Mesendoderm (in vitro differentiated cells): ENCODE measurements at regions not wholly inside any gene's neighbourhood (a gene's known extent, or its start where the extent isn't known, plus 50 kb on each side); places are given as distances from the start of the nearest gene placed in this dataset.
"Not testable (repeated sequence)": the region's sequence is repeated elsewhere in the genome, so short reads cannot be mapped to it uniquely, and the experiment has no call there.

Experiments
- DNase-seq: peaks from one replicate; pipeline ENCODE4 v3.0.0; 2013
- H2AK5ac ChIP-seq: 2 replicates; pipeline ENCODE4 v1.6.1; 2013; ENCODE audit warnings: low read length, inconsistent platforms
- H2BK120ac ChIP-seq: 2 replicates; pipeline ENCODE4 v1.6.1; 2013; ENCODE audit warnings: low read depth, mild to moderate bottlenecking, low read length, moderate library complexity, mixed read lengths
- H2BK15ac ChIP-seq: replicated peaks from 2 replicates; pipeline ENCODE4 v1.6.1; 2013; ENCODE audit warnings: low read depth, mild to moderate bottlenecking, moderate library complexity
- H2BK5ac ChIP-seq: 2 replicates; pipeline ENCODE4 v1.6.1; 2013; ENCODE audit warnings: low read length, inconsistent platforms
- H3K18ac ChIP-seq: 2 replicates; pipeline ENCODE4 v1.6.1; 2013; ENCODE audit warnings: mild to moderate bottlenecking, low read length, mixed read lengths
- H3K23ac ChIP-seq: one replicate; pipeline ENCODE4 v1.6.1; 2013; ENCODE audit warnings: low read length
- H3K27ac ChIP-seq: 2 replicates; pipeline ENCODE4 v1.5.1; 2013; ENCODE audit warnings: low read depth, mild to moderate bottlenecking, inconsistent platforms, low read length, moderate library complexity
- H3K27me3 ChIP-seq: 2 replicates; pipeline ENCODE4 v1.6.1; 2013; ENCODE audit warnings: low read length, control low read depth, mild to moderate bottlenecking, inconsistent platforms; ENCODE audit not compliant: insufficient read depth, poor library complexity
- H3K36me3 ChIP-seq: 2 replicates; pipeline ENCODE4 v1.6.1; 2013; ENCODE audit warnings: low read length, inconsistent platforms; ENCODE audit not compliant: control insufficient read depth, insufficient read depth
- H3K4ac ChIP-seq: one replicate; pipeline ENCODE4 v1.6.1; 2013; ENCODE audit warnings: low read depth, mild to moderate bottlenecking, low read length, moderate library complexity
- H3K4me1 ChIP-seq: 2 replicates; pipeline ENCODE4 v1.6.1; 2013; ENCODE audit warnings: low read depth, low read length, inconsistent platforms; ENCODE audit not compliant: control insufficient read depth
- H3K4me2 ChIP-seq: 2 replicates; pipeline ENCODE4 v1.6.1; 2013; ENCODE audit warnings: low read length
- H3K4me3 ChIP-seq: 2 replicates; pipeline ENCODE4 v1.5.1; 2013; ENCODE audit warnings: mild to moderate bottlenecking, low read length
- H3K56ac ChIP-seq: one replicate; pipeline ENCODE4 v1.6.1; 2013; ENCODE audit warnings: low read length
- H3K79me1 ChIP-seq: 2 replicates; pipeline ENCODE4 v1.6.1; 2013; ENCODE audit warnings: low read length, inconsistent platforms
- H3K79me2 ChIP-seq: 2 replicates; pipeline ENCODE4 v1.6.1; 2013; ENCODE audit warnings: mild to moderate bottlenecking, low read length; ENCODE audit not compliant: control insufficient read depth, insufficient read depth
- H3K9ac ChIP-seq: 2 replicates; pipeline ENCODE4 v1.6.1; 2013; ENCODE audit warnings: low read length, inconsistent platforms
- H4K5ac ChIP-seq: one replicate; pipeline ENCODE4 v1.6.1; 2013; ENCODE audit warnings: low read length
- H4K8ac ChIP-seq: one replicate; pipeline ENCODE4 v1.6.1; 2013; ENCODE audit warnings: low read depth, mild to moderate bottlenecking, control low read depth, low read length, moderate library complexity
- WGBS: extraction: QIAGEN DNeasy Blood & Tissue Kit; methylation state at CpG from one replicate; pipeline ENCODE4 v1.1.7; 2013; ENCODE audit warnings: low lambda C conversion rate, missing lambda C conversion rate; ENCODE audit not compliant: insufficient coverage; ENCODE audit errors: extremely low coverage; 5-methylcytosine and 5-hydroxymethylcytosine counted together

DNA sequence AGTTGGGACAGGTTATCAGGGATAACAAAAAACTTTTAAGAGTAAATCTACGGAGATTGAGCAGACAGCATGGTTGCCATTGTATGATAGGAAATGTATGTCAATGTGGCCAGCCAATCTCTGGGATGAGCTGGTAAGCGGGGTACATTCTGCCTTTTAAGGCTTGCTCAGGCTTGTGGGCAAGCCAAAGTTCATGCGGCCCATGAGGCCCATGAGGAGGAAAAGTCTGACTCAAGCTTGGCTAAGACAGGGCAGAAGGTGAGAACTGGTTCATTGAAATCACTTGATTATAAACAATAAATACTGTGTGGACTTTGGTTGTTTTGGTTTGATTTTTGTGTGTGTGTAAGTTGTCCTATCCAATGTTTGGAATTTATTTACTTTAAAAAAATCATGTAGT lies 997.1 kb downstream of the DNAH5 start:
- H3K27ac ChIP-seq, result no peak overlapping the region

DNA sequence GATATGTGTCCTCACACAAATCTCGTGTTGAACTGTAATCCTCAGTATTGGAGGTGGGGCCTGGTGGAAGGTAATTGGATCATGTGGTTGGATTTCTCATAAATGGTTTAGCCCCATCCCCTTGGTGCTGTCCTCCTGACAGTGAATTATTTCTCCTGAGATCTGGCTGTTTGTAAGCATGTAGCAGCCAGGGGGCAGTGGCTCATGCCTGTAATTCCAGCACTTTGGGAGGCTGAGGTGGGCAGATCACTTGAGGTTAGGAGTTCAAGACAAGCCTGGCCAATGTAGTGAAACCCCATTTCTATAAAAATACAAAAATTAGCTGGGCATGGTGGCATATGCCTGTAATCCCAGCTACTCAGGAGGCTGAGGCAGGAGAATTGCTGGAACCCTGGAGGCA lies 999.0 kb downstream of the DNAH5 start:
- not testable (repeated sequence) for H2BK120ac ChIP-seq, H3K27ac ChIP-seq, H2BK5ac ChIP-seq, H3K36me3 ChIP-seq, H3K79me1 ChIP-seq, H3K79me2 ChIP-seq, H4K8ac ChIP-seq, H3K4me1 ChIP-seq, H3K27me3 ChIP-seq, H3K18ac ChIP-seq, H4K5ac ChIP-seq, H2AK5ac ChIP-seq, H3K56ac ChIP-seq, H3K23ac ChIP-seq, H3K4ac ChIP-seq, H3K9ac ChIP-seq, H2BK15ac ChIP-seq, H3K4me3 ChIP-seq, H3K4me2 ChIP-seq
- DNase-seq, result peak; percentile 42
- WGBS, result no CpG with 5 or more reads among the region's 1 CpG

More for the DNA sequence above, 997.1 kb downstream of the DNAH5 start:
- no peaks in the 10 kb centered on the region for H3K4me1 ChIP-seq
- H2BK15ac ChIP-seq, result no peak overlapping the region
- H3K4me2 ChIP-seq, result no peak overlapping the region
- H3K36me3 ChIP-seq, result no peaks in the 10 kb centered on the region
- no peak overlapping the region for H3K56ac ChIP-seq
- no peak overlapping the region for H4K5ac ChIP-seq
- H3K4me3 ChIP-seq, result no peak overlapping the region
- no peak overlapping the region for H2AK5ac ChIP-seq
- no peak overlapping the region for H3K23ac ChIP-seq
- H3K79me1 ChIP-seq, result no peaks in the 10 kb centered on the region
- no peak overlapping the region for H3K18ac ChIP-seq
- H2BK120ac ChIP-seq, result no peak overlapping the region
- no peaks in the 10 kb centered on the region for H3K79me2 ChIP-seq
- H2BK5ac ChIP-seq, result no peak overlapping the region
- no CpG with 5 or more reads among the region's 3 CpGs for WGBS
- no peaks in the 10 kb centered on the region for H3K27me3 ChIP-seq
- no peak overlapping the region for H3K9ac ChIP-seq
- H4K8ac ChIP-seq, result no peak overlapping the region
- H3K4ac ChIP-seq, result no peak overlapping the region
- no peak for DNase-seq

DNA sequence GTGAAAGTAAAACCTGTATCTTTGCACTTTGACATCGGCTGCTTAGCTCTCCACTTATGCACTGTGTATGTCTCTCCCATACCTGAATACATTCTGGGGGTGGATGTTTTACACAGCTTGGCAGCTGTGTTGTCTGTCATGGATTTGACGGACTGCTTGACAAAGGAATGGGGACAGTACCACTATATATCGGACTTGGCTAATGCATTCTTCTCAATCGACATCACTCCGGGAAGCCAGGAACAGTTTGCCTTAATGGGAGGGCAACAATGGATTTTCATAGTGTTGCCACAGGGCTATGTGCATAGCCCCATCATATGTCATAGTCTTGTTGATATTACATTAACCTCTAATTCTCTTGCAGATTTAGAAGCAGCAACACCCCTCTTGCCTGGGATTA lies 1008.3 kb downstream of the DNAH5 start:
- Histone ChIP-seq H3K79me1 (no peaks in the 10 kb centered on the region), H3K79me2 (no peaks in the 10 kb centered on the region), H3K36me3 (no peaks in the 10 kb centered on the region), H3K56ac (no peak overlapping the region), H3K23ac (no peak overlapping the region), H2BK120ac (no peak overlapping the region), H2AK5ac (no peak overlapping the region), H3K4me3 (no peak overlapping the region), H4K5ac (no peak overlapping the region), H3K4me1 (no peaks in the 10 kb centered on the region), H3K9ac (no peak overlapping the region), H3K18ac (no peak overlapping the region), H3K27me3 (no peaks in the 10 kb centered on the region), H2BK5ac (no peak overlapping the region), H4K8ac (no peak overlapping the region), H3K4ac (no peak overlapping the region), H3K27ac (no peak overlapping the region), H3K4me2 (no peak overlapping the region), H2BK15ac (no peak overlapping the region)
- no CpG with 5 or more reads among the region's 5 CpGs for WGBS
- peak; percentile 7 for DNase-seq

DNA sequence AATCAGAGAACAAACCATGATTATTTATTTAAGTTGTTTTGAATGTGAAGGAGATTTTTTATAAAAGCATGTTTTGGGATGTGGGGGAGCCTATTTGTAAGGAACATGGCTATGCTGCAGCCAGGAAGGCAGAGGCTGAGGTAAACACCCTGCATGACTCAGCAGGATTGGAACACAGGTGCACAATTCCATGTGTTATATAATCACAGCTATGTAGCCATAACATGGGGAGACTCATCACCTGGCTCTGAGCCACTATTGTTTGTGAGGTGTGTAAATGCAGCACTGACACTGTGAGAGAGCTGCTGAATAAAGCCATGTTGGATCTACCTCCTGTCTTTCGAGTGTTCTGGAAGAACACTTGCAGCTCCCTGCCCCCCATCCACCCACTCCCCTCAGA lies 1009.8 kb downstream of the DNAH5 start:
- Histone ChIP-seq H2BK120ac (no peak overlapping the region), H3K27ac (no peak overlapping the region), H2BK5ac (no peak overlapping the region), H3K4me1 (no peaks in the 10 kb centered on the region), H3K56ac (no peak overlapping the region), H3K4me2 (no peak overlapping the region), H3K18ac (no peak overlapping the region), H3K79me1 (no peaks in the 10 kb centered on the region), H4K8ac (no peak overlapping the region), H3K23ac (no peak overlapping the region), H3K79me2 (no peaks in the 10 kb centered on the region), H3K9ac (no peak overlapping the region), H3K27me3 (no peaks in the 10 kb centered on the region), H2BK15ac (no peak overlapping the region), H3K36me3 (no peaks in the 10 kb centered on the region), H3K4ac (no peak overlapping the region), H2AK5ac (no peak overlapping the region), H4K5ac (no peak overlapping the region), H3K4me3 (no peak overlapping the region)
- WGBS, result no CpG with 5 or more reads among the region's 1 CpG
- DNase-seq, result no peak

DNA sequence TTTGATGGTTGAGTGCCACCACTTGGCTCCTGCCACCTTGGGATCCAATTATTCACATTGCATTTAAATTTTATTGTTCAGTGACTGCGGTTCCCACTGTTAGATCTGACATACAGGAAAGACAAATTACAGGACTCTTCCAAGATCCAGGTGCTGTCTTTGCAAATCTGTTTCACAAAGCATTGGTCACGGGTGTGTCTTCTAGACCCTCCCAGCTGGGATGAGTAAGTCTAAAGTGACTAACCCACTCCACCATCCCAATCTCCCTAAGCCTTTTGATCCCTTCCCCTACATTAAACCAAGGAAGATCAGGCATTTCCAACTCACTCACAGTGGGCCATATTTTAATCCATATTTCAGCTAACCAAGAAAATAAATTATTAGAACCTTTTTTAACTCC lies 1016.3 kb upstream of the CTNND2 start:
- H3K79me1 ChIP-seq, result no peaks in the 10 kb centered on the region
- no peak overlapping the region for H3K4me2 ChIP-seq
- no peak overlapping the region for H2AK5ac ChIP-seq
- H3K79me2 ChIP-seq, result no peaks in the 10 kb centered on the region
- no CpG with 5 or more reads among the region's 2 CpGs for WGBS
- H3K27ac ChIP-seq, result no peak overlapping the region
- no peak overlapping the region for H3K23ac ChIP-seq
- no peak overlapping the region for H3K9ac ChIP-seq
- no peaks in the 10 kb centered on the region for H3K36me3 ChIP-seq
- H2BK5ac ChIP-seq, result no peak overlapping the region
- H3K4ac ChIP-seq, result no peak overlapping the region
- no peaks in the 10 kb centered on the region for H3K4me1 ChIP-seq
- H3K27me3 ChIP-seq, result no peaks in the 10 kb centered on the region
- H4K8ac ChIP-seq, result no peak overlapping the region
- H2BK120ac ChIP-seq, result no peak overlapping the region
- DNase-seq, result no peak
- no peak overlapping the region for H3K56ac ChIP-seq
- no peak overlapping the region for H2BK15ac ChIP-seq
- no peak overlapping the region for H3K18ac ChIP-seq
- no peak overlapping the region for H4K5ac ChIP-seq
- no peak overlapping the region for H3K4me3 ChIP-seq

DNA sequence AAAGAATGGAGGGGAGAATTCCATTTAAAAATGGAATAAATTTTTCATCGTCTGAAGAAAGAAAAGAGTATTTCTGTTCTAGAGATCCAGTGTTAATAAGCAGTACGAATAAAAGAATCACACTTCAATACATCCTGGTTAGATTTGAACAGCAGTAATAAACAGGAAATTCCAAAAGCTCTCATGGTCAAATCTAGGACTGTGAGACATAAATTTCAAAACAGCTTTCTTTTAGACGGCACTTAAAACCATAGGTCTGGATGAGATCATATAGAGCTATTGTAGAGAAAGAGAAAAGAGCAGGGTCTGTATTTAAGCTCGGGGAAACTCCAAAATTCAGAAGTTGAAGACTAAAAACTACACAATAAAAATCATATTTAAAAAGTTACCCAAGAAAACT lies 1006.9 kb upstream of the CTNND2 start:
- no peak overlapping the region for H3K9ac ChIP-seq
- no peak overlapping the region for H3K4me2 ChIP-seq
- H3K18ac ChIP-seq, result no peak overlapping the region

More for the DNA sequence above, 1006.9 kb upstream of the CTNND2 start:
- H3K36me3 ChIP-seq, result no peaks in the 10 kb centered on the region
- no peaks in the 10 kb centered on the region for H3K79me1 ChIP-seq
- no CpG with 5 or more reads among the region's 4 CpGs for WGBS
- H2AK5ac ChIP-seq, result no peak overlapping the region
- no peaks in the 10 kb centered on the region for H3K4me1 ChIP-seq
- H3K79me2 ChIP-seq, result no peaks in the 10 kb centered on the region
- H2BK15ac ChIP-seq, result no peak overlapping the region
- H3K56ac ChIP-seq, result no peak overlapping the region
- no peak overlapping the region for H3K27ac ChIP-seq
- H2BK120ac ChIP-seq, result no peak overlapping the region
- no peak overlapping the region for H3K23ac ChIP-seq
- H2BK5ac ChIP-seq, result no peak overlapping the region
- no peak overlapping the region for H3K4ac ChIP-seq
- H3K4me3 ChIP-seq, result no peak overlapping the region
- no peaks in the 10 kb centered on the region for H3K27me3 ChIP-seq
- DNase-seq, result no peak
- no peak overlapping the region for H4K8ac ChIP-seq
- no peak overlapping the region for H4K5ac ChIP-seq
